H1 (cell line): ENCODE measurements at regions not wholly inside any gene's neighbourhood (a gene's known extent, or its start where the extent isn't known, plus 50 kb on each side); places are given as distances from the start of the nearest gene placed in this dataset.

Experiments
- CTCF ChIA-PET: fragments of 300-600 bp; sonication (Branson Sonifier 250); formaldehyde crosslinking; loops from one replicate; lab custom pipeline; 2021; ENCODE audit not compliant: partially characterized antibody; lab: Charles Lee
- POLR2A ChIA-PET: fragments of 300-600 bp; sonication (Branson Sonifier 250); formaldehyde crosslinking; loops from one replicate; lab custom pipeline; 2021; ENCODE audit warnings: inconsistent platforms; ENCODE audit not compliant: partially characterized antibody; lab: Charles Lee
- DNase-seq, 2 experiments: peaks; one replicate each; pipeline versions ENCODE4 v3.0.0 to v3.0.0-alpha.2; 2010 to 2022; ENCODE audit warnings: low spot score in 2 of 2, low read depth in 1 of 2, mixed read lengths in 1 of 2
- FAIRE-seq: peaks from 2 replicates; lab custom pipeline; 2011; peaks lifted over from hg19 to GRCh38; lab: Jason Lieb, UNC
- H2AFZ ChIP-seq: 2 replicates; pipeline ENCODE4 v1.8.1; 2012; ENCODE audit warnings: low read length, inconsistent platforms
- H2AK5ac ChIP-seq: 2 replicates; pipeline ENCODE4 v1.6.1; 2013; ENCODE audit warnings: low read depth, low read length
- H2BK120ac ChIP-seq: replicated peaks from 2 replicates; pipeline ENCODE3; 2013; ENCODE audit warnings: low read depth, low read length, inconsistent platforms
- H2BK12ac ChIP-seq: 2 replicates; pipeline ENCODE4 v1.6.1; 2013; ENCODE audit warnings: low read depth, low read length
- H2BK15ac ChIP-seq: 2 replicates; pipeline ENCODE4 v1.6.1; 2013; ENCODE audit warnings: low read length
- H2BK20ac ChIP-seq: 2 replicates; pipeline ENCODE4 v1.6.1; 2013; ENCODE audit warnings: low read length
- H2BK5ac ChIP-seq: 2 replicates; pipeline ENCODE4 v1.6.1; 2013; ENCODE audit warnings: low read depth, low read length
- H3K14ac ChIP-seq: 2 replicates; pipeline ENCODE4 v1.6.1; 2013; ENCODE audit warnings: inconsistent platforms; ENCODE audit not compliant: insufficient read length
- H3K18ac ChIP-seq: 2 replicates; pipeline ENCODE4 v1.6.1; 2013; ENCODE audit warnings: low read length; ENCODE audit errors: extremely low read depth
- H3K23ac ChIP-seq: 2 replicates; pipeline ENCODE4 v1.6.1; 2013; ENCODE audit warnings: inconsistent platforms; ENCODE audit not compliant: insufficient read length
- H3K23me2 ChIP-seq: 2 replicates; pipeline ENCODE4 v1.6.1; 2013; ENCODE audit warnings: low read depth, low read length
- H3K27ac ChIP-seq: 2 replicates; pipeline ENCODE4 v1.6.1; 2011; ENCODE audit warnings: low read depth, low read length, inconsistent platforms
- H3K27me3 ChIP-seq, 4 experiments: replicated peaks in 1 of 4; 1 replicate in 1 of 4; 2 replicates in 3 of 4; pipeline versions ENCODE4 v1.6.1 to v1.8.1; 2011 to 2013; ENCODE audit warnings: low read length in 3 of 4, mild to moderate bottlenecking in 3 of 4, inconsistent platforms in 2 of 4, mixed read lengths in 2 of 4, moderate library complexity in 1 of 4; ENCODE audit not compliant: control insufficient read depth in 3 of 4, insufficient read depth in 3 of 4; ENCODE audit errors: extremely low read depth in 1 of 4
- H3K36me3 ChIP-seq, 4 experiments: 2 replicates each; pipeline versions ENCODE4 v1.6.1 to v1.8.1; 2011 to 2013; ENCODE audit warnings: mild to moderate bottlenecking in 4 of 4, low read length in 3 of 4, moderate library complexity in 2 of 4, control low read depth in 1 of 4, inconsistent platforms in 1 of 4; ENCODE audit not compliant: insufficient read depth in 4 of 4, control insufficient read depth in 2 of 4
- H3K4ac ChIP-seq: replicated peaks from 2 replicates; pipeline ENCODE3; 2013; ENCODE audit warnings: low read length, low read depth, mixed read lengths, inconsistent platforms; ENCODE audit not compliant: insufficient read length
- H3K4me1 ChIP-seq, 4 experiments: replicated peaks in 1 of 4; 1 replicate in 1 of 4; 2 replicates in 3 of 4; pipeline versions ENCODE4 v1.6.1 to v1.8.1; 2011 to 2013; ENCODE audit warnings: low read length in 3 of 4, inconsistent platforms in 2 of 4, mixed read lengths in 1 of 4; ENCODE audit not compliant: insufficient read depth in 4 of 4, control insufficient read depth in 3 of 4
- H3K4me2 ChIP-seq, 2 experiments: 2 replicates each; pipeline versions ENCODE4 v1.6.1 to v1.8.1; 2011 to 2013; ENCODE audit warnings: low read depth in 2 of 2, low read length in 2 of 2, control low read depth in 1 of 2, inconsistent platforms in 1 of 2, mild to moderate bottlenecking in 1 of 2; ENCODE audit not compliant: insufficient read depth in 1 of 2
- H3K4me3 ChIP-seq, 4 experiments: fragments of 200-600, 300-600 bp in 1 of 4; sonication (generic), shearing (Covaris generic), sonication (Bioruptor Twin) in 1 of 4; 2 replicates each; pipeline versions ENCODE4 v1.5.1 to v1.8.1; 2011 to 2016; ENCODE audit warnings: low read length in 4 of 4, low read depth in 3 of 4, control low read depth in 2 of 4, inconsistent platforms in 2 of 4, mild to moderate bottlenecking in 2 of 4, mixed read lengths in 1 of 4, moderate library complexity in 1 of 4; ENCODE audit not compliant: insufficient read depth in 2 of 4; ENCODE audit errors: extremely low read depth in 1 of 4
- H3K56ac ChIP-seq: replicated peaks from 2 replicates; pipeline ENCODE3; 2013; ENCODE audit warnings: low read depth, mild to moderate bottlenecking, mixed read lengths, low read length, inconsistent platforms; ENCODE audit not compliant: insufficient read length
- H3K79me1 ChIP-seq: 2 replicates; pipeline ENCODE4 v1.6.1; 2013; ENCODE audit warnings: low read depth, low read length, control low read depth
- H3K79me2 ChIP-seq, 2 experiments: 2 replicates each; pipeline versions ENCODE4 v1.6.1 to v1.8.1; 2012 to 2013; ENCODE audit warnings: low read length in 2 of 2, mild to moderate bottlenecking in 2 of 2, inconsistent platforms in 1 of 2; ENCODE audit not compliant: insufficient read depth in 2 of 2, control insufficient read depth in 1 of 2
- H3K9ac ChIP-seq, 4 experiments: replicated peaks in 1 of 4; 1 replicate in 1 of 4; 2 replicates in 3 of 4; pipeline versions ENCODE4 v1.6.1 to v1.8.1; 2011 to 2013; ENCODE audit warnings: low read depth in 3 of 4, low read length in 3 of 4, control low read depth in 2 of 4, mild to moderate bottlenecking in 2 of 4, moderate library complexity in 2 of 4, inconsistent platforms in 1 of 4; ENCODE audit errors: extremely low read depth in 1 of 4
- H3K9me3 ChIP-seq, 2 experiments: 2 replicates each; pipeline versions ENCODE4 v1.6.1 to v1.8.1; 2012 to 2013; ENCODE audit warnings: mild to moderate bottlenecking in 2 of 2, moderate library complexity in 2 of 2, control low read depth in 1 of 2, inconsistent platforms in 1 of 2, low read depth in 1 of 2, low read length in 1 of 2, mixed read lengths in 1 of 2; ENCODE audit not compliant: insufficient read depth in 2 of 2
- H4K20me1 ChIP-seq, 2 experiments: replicated peaks in 1 of 2; 2 replicates each; pipeline versions ENCODE3 to v1.8.1; 2011 to 2013; ENCODE audit warnings: inconsistent platforms in 2 of 2, low read length in 2 of 2, mild to moderate bottlenecking in 1 of 2; ENCODE audit not compliant: insufficient read depth in 2 of 2, control insufficient read depth in 1 of 2
- H4K5ac ChIP-seq: 2 replicates; pipeline ENCODE4 v1.6.1; 2013; ENCODE audit warnings: low read length, low read depth, mixed read lengths, inconsistent platforms; ENCODE audit not compliant: insufficient read length
- H4K8ac ChIP-seq: 2 replicates; pipeline ENCODE4 v1.8.0; 2013; ENCODE audit warnings: mild to moderate bottlenecking, moderate library complexity, low read length, inconsistent platforms; ENCODE audit not compliant: insufficient read depth; ENCODE audit errors: extremely low read depth
- H4K91ac ChIP-seq: replicated peaks from 2 replicates; pipeline ENCODE3; 2013; ENCODE audit warnings: low read length, mixed read lengths, inconsistent platforms; ENCODE audit not compliant: insufficient read length
- BRCA1 ChIP-seq: IDR thresholded peaks from 2 replicates; pipeline ENCODE4 v1.6.1; 2012; ENCODE audit warnings: low read depth, low read length, improper control_type of control experiment
- CEBPB ChIP-seq: IDR thresholded peaks from 2 replicates; pipeline ENCODE4 v1.6.1; 2012; ENCODE audit warnings: low read depth, low read length
- WGBS, 2 experiments: shearing (Covaris generic) in 1 of 2; methylation state at CpG; one replicate each; pipeline versions ENCODE4 v1.1.6 to v1.1.7; 2013 to 2015; ENCODE audit warnings: low lambda C conversion rate in 2 of 2, mixed read lengths in 2 of 2, inconsistent platforms in 1 of 2, low coverage in 1 of 2, missing lambda C conversion rate in 1 of 2; ENCODE audit not compliant: insufficient replicate concordance in 2 of 2, insufficient coverage in 1 of 2, insufficient read length in 1 of 2; ENCODE audit errors: extremely low coverage in 1 of 2, missing lambda C conversion rate in 1 of 2; 5-methylcytosine and 5-hydroxymethylcytosine counted together

- Histone ChIP-seq H3K14ac (no peak overlapping the region), H3K18ac (no peak overlapping the region), H2BK12ac (no peak overlapping the region), H3K23me2 (no peaks in the 10 kb centered on the region), H3K23ac (no peak overlapping the region), H2BK15ac (no peak overlapping the region), H2AFZ (no peak overlapping the region), H3K4ac (no peak overlapping the region), H3K79me2 (no peaks in the 10 kb centered on the region), H4K8ac (no peak overlapping the region), H2BK5ac (no peak overlapping the region), H3K36me3 (no peaks in the 10 kb centered on the region), H3K4me1 (no peaks in the 10 kb centered on the region), H4K91ac (no peak overlapping the region), H2BK120ac (no peak overlapping the region), H3K27me3 (no peaks in the 10 kb centered on the region), H3K9me3 (peaks cover 4 to 8% of the 10 kb centered on the region in 2 experiments; a peak in 3 of 4 replicates), H3K27ac (no peak overlapping the region), H3K79me1 (no peaks in the 10 kb centered on the region), H2BK20ac (no peak overlapping the region), H4K5ac (no peak overlapping the region), H3K9ac (no peak overlapping the region), H3K4me3 (no peak overlapping the region), H4K20me1 (no peaks in the 10 kb centered on the region), H2AK5ac (no peak overlapping the region), H3K56ac (no peak overlapping the region), H3K4me2 (no peak overlapping the region)
- CTCF ChIA-PET = no interaction called here
- POLR2A ChIA-PET = no interaction called here
- WGBS, 2 experiments = 97% methylated on average over 4 of the region's 4 CpGs; no CpG with 5 or more reads in 1 of the 2 experiments
- no peak for DNase-seq
- FAIRE-seq = no peak
- TF ChIP-seq CEBPB (no peak), BRCA1 (no peak)
Observed at GRCh38 chr6:4299476-4299875, 164.1 kb upstream of the ECI2 start.
